Heart right ventricle (tissue), 16 donors: ENCODE measurements at regions not wholly inside any gene's neighbourhood (a gene's known extent, or its start where the extent isn't known, plus 50 kb on each side); places are given as distances from the start of the nearest gene placed in this dataset.

ENCODE experiments used
- ATAC-seq, 8 donors: fragments of 200-7000 bp; cut with Tn5 transposase; one replicate each; pipeline ENCODE4 v1.9.1; 2020; ENCODE audit warnings: mild to moderate bottlenecking in 8 of 8, moderate library complexity in 8 of 8, moderate number of reproducible peaks in 1 of 8
- DNase-seq, 2 donors: peaks; one replicate each; pipeline ENCODE4 v3.0.0-alpha.2; 2020
- H3K27ac ChIP-seq, 10 donors: fragments of 200-600 bp; sonication (generic) in 2 of 10; one replicate each; pipeline versions ENCODE4 v1.5.0 to v1.8.0; 2020 to 2022; ENCODE audit warnings: mild to moderate bottlenecking in 3 of 10
- H3K27me3 ChIP-seq, 7 donors: fragments of 200-600 bp; one replicate each; pipeline ENCODE4 v1.8.0; 2021 to 2022; ENCODE audit warnings: mild to moderate bottlenecking in 2 of 7
- H3K36me3 ChIP-seq, 9 donors: fragments of 200-600 bp; sonication (generic) in 1 of 9; one replicate each; pipeline versions ENCODE4 v1.5.0 to v1.8.0; 2020 to 2022; ENCODE audit warnings: mild to moderate bottlenecking in 2 of 9
- H3K4me1 ChIP-seq, 9 donors: fragments of 200-600 bp; sonication (generic) in 1 of 9; one replicate each; pipeline versions ENCODE4 v1.5.0 to v1.8.0; 2020 to 2022; ENCODE audit warnings: mild to moderate bottlenecking in 4 of 9
- H3K4me3 ChIP-seq, 10 donors: fragments of 200-600 bp; sonication (generic) in 2 of 10; one replicate each; pipeline versions ENCODE4 v1.5.0 to v1.8.0; 2020 to 2022; ENCODE audit warnings: mild to moderate bottlenecking in 7 of 10, moderate library complexity in 2 of 10
- H3K9me3 ChIP-seq, 11 donors: fragments of 200-600 bp in 10 of 11; sonication (generic) in 2 of 11; one replicate each; pipeline versions ENCODE4 v1.5.0 to v1.8.0; 2013 to 2022; ENCODE audit warnings: mild to moderate bottlenecking in 2 of 11, control low read depth in 1 of 11, moderate library complexity in 1 of 11
- WGBS, 2 donors: extraction: QIAGEN DNeasy Blood & Tissue Kit; methylation state at CpG; one replicate each; pipeline ENCODE4 v1.1.7; 2013; ENCODE audit warnings: inconsistent platforms in 1 of 2; 5-methylcytosine and 5-hydroxymethylcytosine counted together
- intact Hi-C, 10 donors: fragments of 100-400 bp; cut with DNase I; formaldehyde crosslinking; loops; one replicate each; pipeline versions ENCODE4 v1.11.1 to v1.14.2; 2022
- TF ChIP-seq, protein P1 (sequence below), 9 donors: fragments of 200-600 bp; sonication (generic) in 2 of 9; IDR thresholded peaks; one replicate each; pipeline versions ENCODE4 v1.5.0 to v1.8.0; 2021 to 2022; ENCODE audit warnings: antibody characterized with exemption in 9 of 9, mild to moderate bottlenecking in 5 of 9, moderate library complexity in 1 of 9
- donor health status: Arrhythmogenic right ventricular cardiomyopathy.
- donor health status: ischemic (EF 13 %, LVEDD 7.1; RV severe dilation, severe dysfunction).
- donor health status: healthy with polysubstance abuse.
- donor health status: DM: no; HTN: yes; CAD: no.
- donor health status: DM: no; HTN: no; CAD: no.
- donor health status: ischemic (EF 25% LVEDD 6.9; RV normal size, moderate dysfunction).
- donor health status: ischemic (EF 25% LVEDD 5.7; RV mildly dilated, moderate dysfunction).
- donor health status: healthy.
- donor health status: DM: yes; HTN: yes; CAD: no.
- donor health status: Ischemic cardiomyopathy.
- donor health status: ischemic (EF 35%, LVEDD 5.7; RV mildly dilated, moderate dysfunction).
- donor health status: nonischemic (EF 11% LVEDD 7.7; RV severe dilation, severe dysfunction).
- donor health status: DM: yes; HTN: yes; CAD: no.
- donor health status: PGD.
- donor health status: ischemic (EF 29% LVEDD 5.4; RV normal size, mild dysfunction).
- donor health status: nonischemic (EF 23%, LVEDD 6.1; RV moderate dilation, normal function).

DNA sequence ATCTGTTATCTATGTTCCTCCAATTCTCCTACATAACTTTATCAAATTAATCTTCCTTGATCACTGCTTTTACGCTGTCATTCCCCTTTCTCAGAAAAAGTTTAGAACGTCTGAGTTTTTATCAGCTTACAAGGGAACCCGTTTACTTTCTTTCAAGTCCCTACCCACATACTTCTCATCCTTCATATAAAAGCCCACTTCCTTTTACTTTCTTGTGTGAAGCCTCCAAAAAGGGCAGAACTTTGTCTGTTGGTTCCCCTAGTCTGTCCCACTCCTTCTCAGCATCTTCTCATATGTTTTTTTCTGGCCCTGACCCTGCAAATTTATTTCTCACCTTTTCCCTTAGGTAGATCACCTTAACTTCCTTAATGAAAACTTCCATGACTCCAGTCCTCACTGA lies 106.1 kb downstream of the TFAP2B start:
- Histone ChIP-seq H3K4me3 (no peak overlapping the region), H3K36me3 (no peaks in the 10 kb centered on the region), H3K27me3 (no peaks in the 10 kb centered on the region), H3K9me3 (peaks cover 0 to 25% (median 0%) of the 10 kb centered on the region in 11 donors), H3K27ac (no peak overlapping the region), H3K4me1 (no peaks in the 10 kb centered on the region)
- TF ChIP-seq, protein P1, sequence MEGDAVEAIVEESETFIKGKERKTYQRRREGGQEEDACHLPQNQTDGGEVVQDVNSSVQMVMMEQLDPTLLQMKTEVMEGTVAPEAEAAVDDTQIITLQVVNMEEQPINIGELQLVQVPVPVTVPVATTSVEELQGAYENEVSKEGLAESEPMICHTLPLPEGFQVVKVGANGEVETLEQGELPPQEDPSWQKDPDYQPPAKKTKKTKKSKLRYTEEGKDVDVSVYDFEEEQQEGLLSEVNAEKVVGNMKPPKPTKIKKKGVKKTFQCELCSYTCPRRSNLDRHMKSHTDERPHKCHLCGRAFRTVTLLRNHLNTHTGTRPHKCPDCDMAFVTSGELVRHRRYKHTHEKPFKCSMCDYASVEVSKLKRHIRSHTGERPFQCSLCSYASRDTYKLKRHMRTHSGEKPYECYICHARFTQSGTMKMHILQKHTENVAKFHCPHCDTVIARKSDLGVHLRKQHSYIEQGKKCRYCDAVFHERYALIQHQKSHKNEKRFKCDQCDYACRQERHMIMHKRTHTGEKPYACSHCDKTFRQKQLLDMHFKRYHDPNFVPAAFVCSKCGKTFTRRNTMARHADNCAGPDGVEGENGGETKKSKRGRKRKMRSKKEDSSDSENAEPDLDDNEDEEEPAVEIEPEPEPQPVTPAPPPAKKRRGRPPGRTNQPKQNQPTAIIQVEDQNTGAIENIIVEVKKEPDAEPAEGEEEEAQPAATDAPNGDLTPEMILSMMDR (IDR thresholded peaks at IDR 0.05), result no peak
- WGBS, 2 donors, result 44 to 60% methylated on average over 3 of the region's 3 CpGs
- DNase-seq, result no peak
- no peak for ATAC-seq
- intact Hi-C loops, result no loop called here

DNA sequence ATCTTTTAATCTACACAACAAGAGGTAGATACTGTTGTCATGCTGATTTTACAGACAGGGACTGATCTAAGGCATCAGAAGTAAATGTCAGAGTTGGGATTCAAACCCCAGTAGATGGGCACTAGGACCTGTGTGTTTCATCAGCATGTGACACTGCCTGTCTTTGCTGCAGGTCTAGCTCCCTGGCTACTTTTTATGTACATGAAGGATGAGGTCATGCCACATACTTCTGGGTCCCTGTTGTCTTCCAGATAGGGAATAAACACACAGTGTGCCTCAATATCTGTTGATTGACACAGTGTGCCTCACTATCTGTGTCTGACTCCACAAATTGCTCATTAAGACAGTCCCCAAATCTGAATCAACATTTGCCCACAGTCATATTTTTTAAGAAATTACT lies 106.9 kb downstream of the TFAP2B start:
- Histone ChIP-seq H3K4me3 (no peak overlapping the region), H3K27ac (no peak overlapping the region), H3K9me3 (peaks cover 0 to 23% (median 0%) of the 10 kb centered on the region in 11 donors), H3K36me3 (no peaks in the 10 kb centered on the region), H3K4me1 (no peaks in the 10 kb centered on the region), H3K27me3 (no peaks in the 10 kb centered on the region)
- TF ChIP-seq, protein P1 (IDR thresholded peaks at IDR 0.05), result no peak
- ATAC-seq (no peak), DNase-seq (no peak)
- intact Hi-C loops, result no loop called here

DNA sequence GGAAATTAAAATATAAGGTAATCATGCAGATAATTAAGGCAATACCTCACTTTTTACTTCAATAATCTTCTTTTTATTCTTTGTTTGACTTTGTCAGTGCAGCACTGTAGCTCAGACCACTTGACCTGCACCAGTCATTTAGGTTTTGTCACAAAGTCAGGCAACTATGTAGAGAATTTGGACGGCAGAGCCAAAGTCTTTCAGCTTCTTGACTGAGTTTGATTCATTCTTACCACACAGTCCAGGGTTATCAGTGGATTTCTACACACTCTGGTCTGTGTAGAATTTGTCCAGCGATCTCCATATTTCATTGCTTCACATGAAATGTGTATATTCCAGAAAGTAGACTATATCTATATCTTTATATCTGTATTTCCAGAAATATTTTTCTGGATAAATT lies 107.3 kb downstream of the TFAP2B start:
- intact Hi-C loops, result no loop called here
- no peak overlapping the region for H3K4me3 ChIP-seq
- peaks cover 0 to 19% (median 0%) of the 10 kb centered on the region in 11 donors for H3K9me3 ChIP-seq
- H3K36me3 ChIP-seq, result no peaks in the 10 kb centered on the region
- DNase-seq (no peak), ATAC-seq (no peak)
- WGBS, 2 donors, result 33 to 52% methylated on average over 2 of the region's 2 CpGs
- H3K27me3 ChIP-seq, result no peaks in the 10 kb centered on the region
- TF ChIP-seq, protein P1 (IDR thresholded peaks at IDR 0.05), result no peak
- no peak overlapping the region for H3K27ac ChIP-seq
- no peaks in the 10 kb centered on the region for H3K4me1 ChIP-seq

DNA sequence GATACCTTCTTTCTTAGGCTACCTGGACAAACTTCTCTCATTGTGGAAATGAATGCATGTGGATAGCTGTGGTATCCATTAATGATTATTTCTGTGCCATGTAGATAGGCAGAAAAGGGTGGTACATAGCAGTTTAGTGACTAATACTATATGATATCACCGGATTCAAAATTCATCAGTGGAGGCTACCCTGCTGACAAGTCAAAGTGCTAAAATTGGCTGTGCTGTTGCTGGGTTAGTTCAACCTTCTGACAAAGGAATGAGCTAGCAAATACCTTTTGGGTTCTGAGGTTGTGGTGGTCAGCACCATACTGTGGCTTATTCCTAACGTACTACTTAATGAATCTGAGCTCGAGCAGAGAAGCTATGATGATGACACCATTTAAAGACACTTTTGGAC lies 109.1 kb downstream of the TFAP2B start:
- H3K4me3 ChIP-seq, result no peak overlapping the region
- no peaks in the 10 kb centered on the region for H3K27me3 ChIP-seq
- ATAC-seq, result no peak
- intact Hi-C loops, result no loop called here
- no peak for DNase-seq
- no peak overlapping the region for H3K27ac ChIP-seq
- peaks cover 0 to 3% (median 0%) of the 10 kb centered on the region in 11 donors for H3K9me3 ChIP-seq
- 35 to 42% methylated on average over 3 of the region's 3 CpGs for WGBS, 2 donors
- H3K4me1 ChIP-seq, result no peaks in the 10 kb centered on the region
- TF ChIP-seq, protein P1 (IDR thresholded peaks at IDR 0.05), result no peak
- no peaks in the 10 kb centered on the region for H3K36me3 ChIP-seq

DNA sequence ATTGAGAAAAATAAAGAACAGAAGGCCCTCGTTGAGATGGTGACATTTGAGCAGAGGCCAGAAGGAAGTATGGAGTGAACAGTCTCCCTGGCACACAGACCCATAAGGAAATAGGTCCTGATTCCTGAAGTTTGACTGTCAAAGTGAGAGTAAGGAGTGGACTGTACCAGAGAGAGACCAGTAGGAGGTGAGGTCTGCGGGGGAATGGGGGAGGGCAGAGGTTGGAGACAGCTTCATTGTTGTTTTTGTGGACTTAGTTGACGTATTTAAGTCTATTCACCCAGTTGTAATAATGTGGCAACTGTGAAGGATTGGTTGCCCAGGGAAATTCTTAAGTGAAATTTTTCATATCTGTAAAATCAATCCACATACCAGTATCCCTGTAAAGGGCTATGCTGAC lies 110.7 kb downstream of the TFAP2B start:
- no peaks in the 10 kb centered on the region for H3K36me3 ChIP-seq
- intact Hi-C loops, result no loop called here
- H3K9me3 ChIP-seq, result no peaks in the 10 kb centered on the region
- DNase-seq (no peak), ATAC-seq (no peak)
- H3K27me3 ChIP-seq, result no peaks in the 10 kb centered on the region
- TF ChIP-seq, protein P1 (IDR thresholded peaks at IDR 0.05), result no peak
- H3K4me3 ChIP-seq, result no peak overlapping the region
- no peaks in the 10 kb centered on the region for H3K4me1 ChIP-seq
- 60 to 69% methylated on average over 3 of the region's 3 CpGs for WGBS, 2 donors
- H3K27ac ChIP-seq, result no peak overlapping the region
